ENCODE measurements at regions not wholly inside any gene's neighbourhood (a gene's known extent, or its start where the extent isn't known, plus 50 kb on each side); places are given as distances from the start of the nearest gene placed in this dataset.

DNA sequence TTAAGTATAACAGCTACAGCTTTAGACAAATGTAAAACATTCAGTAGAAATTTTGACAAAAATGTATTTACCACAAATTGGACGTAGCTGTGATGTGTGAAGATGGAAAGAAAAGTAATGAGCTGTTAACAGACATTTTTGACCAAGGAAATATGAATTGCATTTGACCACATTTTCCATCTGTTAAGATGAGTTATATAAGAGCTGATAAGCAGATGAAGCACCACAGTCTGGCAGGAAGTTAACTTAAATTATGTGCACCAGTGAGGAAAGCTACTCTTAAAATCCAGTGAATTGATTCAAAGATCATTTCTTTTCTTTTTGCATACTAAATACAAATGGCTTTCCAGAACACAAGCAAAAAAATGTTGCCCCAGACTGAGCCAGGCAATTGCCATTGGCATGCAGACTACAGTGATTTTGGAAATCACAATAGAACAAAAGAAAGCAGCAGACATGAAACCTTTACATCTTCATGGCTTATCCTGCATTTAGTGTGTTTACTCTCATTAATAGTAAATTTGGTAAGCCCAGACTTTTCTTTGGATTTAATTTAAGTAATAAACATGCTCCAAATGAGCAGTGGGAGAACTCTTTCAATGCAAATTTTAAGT lies 493.7 kb downstream of the TMX3 start:
- Histone ChIP-seq H3K36me3 (ENCODE audit: insufficient read depth, low read length) (no peaks in the 10 kb centered on the region), H3K27ac (ENCODE audit: low read depth, low read length) (no peak overlapping the region), H3K27me3 (ENCODE audit: insufficient read depth, low read length, poor library complexity, severe bottlenecking) (no peaks in the 10 kb centered on the region), H3K4me3 (ENCODE audit: low read length) (no peak overlapping the region), H3K9me3 (ENCODE audit: low read length) (no peaks in the 10 kb centered on the region), H3K4me1 (ENCODE audit: insufficient read depth, low read length) (no peaks in the 10 kb centered on the region)
- ChIA-PET CTCF (no interaction called here), POLR2A (no interaction called here)
- Mint-ChIP-seq H3K36me3 (no peaks in the 10 kb centered on the region), H3K4me3 (no peak overlapping the region), H3K27ac (no peak overlapping the region), H3K27me3 (no peaks in the 10 kb centered on the region), H3K9me3 (no peaks in the 10 kb centered on the region), H3K4me1 (no peaks in the 10 kb centered on the region)
- no peak for DNase-seq

DNA sequence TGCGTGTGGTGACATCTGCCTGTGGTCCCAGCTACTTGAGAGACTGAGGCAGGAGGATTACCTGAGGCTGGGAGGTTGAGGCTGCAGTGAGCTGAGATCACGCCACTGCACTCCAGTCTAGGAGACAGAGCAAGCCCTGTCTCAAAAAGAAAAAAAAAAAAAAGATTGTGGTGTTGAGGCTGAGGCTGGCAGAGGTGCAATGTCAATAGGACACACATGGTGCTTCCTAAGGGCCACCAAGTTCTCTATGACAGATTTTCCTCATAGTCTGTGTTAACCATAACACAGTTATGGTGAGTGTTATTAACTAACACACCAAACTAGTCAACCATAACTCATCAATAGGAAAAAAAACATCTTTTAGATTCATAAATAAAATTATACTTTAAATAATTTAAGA lies 494.4 kb downstream of the TMX3 start:
- no peaks in the 10 kb centered on the region for H3K36me3 ChIP-seq (ENCODE audit: insufficient read depth, low read length)
- DNase-seq = no peak
- POLR2A ChIA-PET = no interaction called here
- Mint-ChIP-seq H3K36me3 (no peaks in the 10 kb centered on the region), H3K27ac (no peak overlapping the region), H3K4me3 (no peak overlapping the region), H3K9me3 (no peaks in the 10 kb centered on the region), H3K27me3 (no peaks in the 10 kb centered on the region), H3K4me1 (no peaks in the 10 kb centered on the region)
- H3K27ac ChIP-seq (ENCODE audit: low read depth, low read length) = no peak overlapping the region
- H3K9me3 ChIP-seq (ENCODE audit: low read length) = no peaks in the 10 kb centered on the region
- H3K4me1 ChIP-seq (ENCODE audit: insufficient read depth, low read length) = no peaks in the 10 kb centered on the region
- no peaks in the 10 kb centered on the region for H3K27me3 ChIP-seq (ENCODE audit: insufficient read depth, low read length, poor library complexity, severe bottlenecking)
- no peak overlapping the region for H3K4me3 ChIP-seq (ENCODE audit: low read length)
- CTCF ChIA-PET = no interaction called here

DNA sequence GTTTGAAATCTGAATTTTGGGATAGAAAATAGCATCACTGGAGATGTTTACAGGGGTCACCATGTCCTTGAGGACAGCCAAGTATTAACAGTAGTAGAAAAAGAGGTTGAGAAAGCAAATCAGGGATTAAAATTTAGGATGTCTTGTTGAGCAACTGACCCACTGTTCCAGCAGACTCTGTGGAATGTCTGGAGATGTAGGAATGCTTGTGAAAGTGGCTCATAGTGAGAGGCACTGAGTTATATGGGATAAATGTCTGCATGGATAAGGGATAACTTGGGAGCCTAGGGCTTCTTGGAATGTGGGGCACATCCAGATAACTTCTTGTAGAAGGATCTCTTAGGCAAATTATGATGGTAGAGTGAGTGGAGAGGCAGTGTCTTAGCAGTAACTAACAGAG lies 495.0 kb downstream of the TMX3 start:
- no peak for DNase-seq
- Histone ChIP-seq H3K27me3 (ENCODE audit: insufficient read depth, low read length, poor library complexity, severe bottlenecking) (no peaks in the 10 kb centered on the region), H3K4me1 (ENCODE audit: insufficient read depth, low read length) (no peaks in the 10 kb centered on the region), H3K9me3 (ENCODE audit: low read length) (no peaks in the 10 kb centered on the region), H3K27ac (ENCODE audit: low read depth, low read length) (no peak overlapping the region), H3K4me3 (ENCODE audit: low read length) (no peak overlapping the region), H3K36me3 (ENCODE audit: insufficient read depth, low read length) (no peaks in the 10 kb centered on the region)
- Mint-ChIP-seq H3K36me3 (no peaks in the 10 kb centered on the region), H3K4me3 (no peak overlapping the region), H3K4me1 (no peaks in the 10 kb centered on the region), H3K27me3 (no peaks in the 10 kb centered on the region), H3K27ac (no peak overlapping the region), H3K9me3 (no peaks in the 10 kb centered on the region)
- ChIA-PET POLR2A (no interaction called here), CTCF (no interaction called here)

DNA sequence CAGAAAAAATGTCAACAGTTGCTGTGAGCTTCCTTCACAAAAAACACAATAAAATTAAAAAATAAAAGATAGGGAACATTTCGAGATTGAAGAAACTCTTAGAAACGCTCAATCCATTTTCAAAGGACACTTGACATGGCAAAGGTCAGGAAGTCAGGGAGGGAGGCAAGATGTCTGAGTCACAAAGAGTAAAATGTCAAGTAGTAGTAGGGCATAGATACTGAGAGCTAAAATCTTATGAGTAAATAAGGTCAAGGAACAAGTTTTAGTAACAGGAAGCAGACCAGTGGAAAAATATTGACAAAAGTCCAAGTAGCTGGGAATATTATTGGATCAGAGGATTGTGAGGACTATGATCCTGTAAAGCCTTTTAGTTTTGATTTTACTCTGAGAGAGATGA lies 495.6 kb downstream of the TMX3 start:
- Histone ChIP-seq H3K27ac (ENCODE audit: low read depth, low read length) (no peak overlapping the region), H3K4me3 (ENCODE audit: low read length) (no peak overlapping the region), H3K27me3 (ENCODE audit: insufficient read depth, low read length, poor library complexity, severe bottlenecking) (no peaks in the 10 kb centered on the region), H3K9me3 (ENCODE audit: low read length) (no peaks in the 10 kb centered on the region), H3K4me1 (ENCODE audit: insufficient read depth, low read length) (no peaks in the 10 kb centered on the region), H3K36me3 (ENCODE audit: insufficient read depth, low read length) (no peaks in the 10 kb centered on the region)
- Mint-ChIP-seq H3K27ac (peak overlapping the region in 1 of 8 donors; percentile 10), H3K36me3 (no peaks in the 10 kb centered on the region), H3K9me3 (no peaks in the 10 kb centered on the region), H3K4me3 (no peak overlapping the region), H3K4me1 (no peaks in the 10 kb centered on the region), H3K27me3 (no peaks in the 10 kb centered on the region)
- ChIA-PET POLR2A (no interaction called here), CTCF (interaction anchor here (0.7 kb wide), 1 partner anchor 1434 kb away, joined by 3 read pairs; no protein-coding TSS in a partner anchor)
- no peak for DNase-seq

DNA sequence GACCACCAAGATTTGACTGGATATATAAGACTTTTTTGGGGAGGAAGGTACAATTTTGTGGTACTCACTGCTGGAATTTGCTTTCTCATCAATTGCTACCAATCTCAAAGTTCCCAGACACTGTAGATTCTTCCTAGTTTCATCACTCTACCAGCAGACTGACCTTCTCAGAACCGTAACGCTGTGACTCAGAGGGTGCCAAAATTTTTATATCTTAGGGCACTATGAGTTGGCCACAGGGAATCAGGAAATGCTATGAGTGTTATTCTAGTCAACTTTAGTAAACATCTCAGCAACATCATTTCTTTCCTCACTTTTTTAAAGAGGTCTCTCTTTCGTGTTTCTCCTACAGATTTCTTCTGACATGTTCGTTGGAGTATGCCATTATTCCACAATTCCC lies 499.0 kb downstream of the TMX3 start:
- H3K9me3 ChIP-seq (ENCODE audit: low read length) = no peaks in the 10 kb centered on the region
- DNase-seq = no peak

DNA sequence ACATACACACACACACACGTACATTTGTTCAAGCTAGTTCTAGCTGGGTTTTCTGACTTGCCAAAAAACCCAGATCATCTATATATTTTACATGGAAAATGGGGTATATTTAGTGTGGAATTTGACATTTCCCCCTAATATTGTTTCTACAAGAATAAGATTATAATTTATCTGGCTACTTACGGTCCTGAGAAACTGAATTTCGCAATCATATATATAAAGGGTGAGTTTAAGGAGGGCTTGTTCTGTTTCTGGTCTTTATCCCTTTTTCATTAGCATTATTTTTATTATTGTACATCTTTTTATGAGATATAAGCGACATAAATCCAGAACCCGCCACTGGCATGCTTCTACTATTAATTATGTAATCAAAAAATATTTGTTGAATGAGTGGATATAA lies 528.9 kb downstream of the TMX3 start:
- Mint-ChIP-seq H3K36me3 (no peaks in the 10 kb centered on the region), H3K27me3 (no peaks in the 10 kb centered on the region), H3K9me3 (peaks cover 0 to 7% (median 0%) of the 10 kb centered on the region in 5 donors)

More for the DNA sequence above, 499.0 kb downstream of the TMX3 start:
- no peaks in the 10 kb centered on the region for H3K9me3 Mint-ChIP-seq
- POLR2A ChIA-PET = no interaction called here
- no peaks in the 10 kb centered on the region for H3K36me3 ChIP-seq (ENCODE audit: insufficient read depth, low read length)
- no peak overlapping the region for H3K4me3 Mint-ChIP-seq
- CTCF ChIA-PET = no interaction called here
- no peaks in the 10 kb centered on the region for H3K36me3 Mint-ChIP-seq
- H3K27me3 Mint-ChIP-seq = no peaks in the 10 kb centered on the region
- no peak overlapping the region for H3K27ac ChIP-seq (ENCODE audit: low read depth, low read length)
- H3K4me3 ChIP-seq (ENCODE audit: low read length) = no peak overlapping the region
- H3K4me1 Mint-ChIP-seq = no peaks in the 10 kb centered on the region
- no peak overlapping the region for H3K27ac Mint-ChIP-seq
- no peaks in the 10 kb centered on the region for H3K4me1 ChIP-seq (ENCODE audit: insufficient read depth, low read length)
- H3K27me3 ChIP-seq (ENCODE audit: insufficient read depth, low read length, poor library complexity, severe bottlenecking) = no peaks in the 10 kb centered on the region

DNA sequence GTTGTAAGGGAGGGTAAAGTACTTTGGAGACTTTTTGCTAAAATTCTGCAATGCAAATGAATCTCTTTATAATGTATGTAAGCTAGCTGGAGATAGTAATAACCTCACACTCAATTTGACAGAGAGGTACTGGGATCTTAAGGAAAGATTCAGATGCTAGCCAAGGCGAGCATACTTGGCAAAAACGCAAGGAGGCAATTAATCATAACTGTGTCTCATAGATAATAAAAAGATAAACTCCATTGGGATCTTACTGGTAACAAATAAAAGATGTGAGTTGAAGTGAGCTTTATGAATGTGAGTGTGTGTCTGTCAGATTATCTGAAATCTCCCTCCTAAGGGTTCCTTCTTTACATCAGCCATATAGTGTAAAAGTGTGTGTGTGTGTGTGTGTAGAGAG lies 533.0 kb downstream of the TMX3 start:
- no peaks in the 10 kb centered on the region for H3K4me1 Mint-ChIP-seq
- H3K27ac Mint-ChIP-seq = no peak overlapping the region
- CTCF ChIA-PET = no interaction called here
- H3K36me3 ChIP-seq (ENCODE audit: insufficient read depth, low read length) = no peaks in the 10 kb centered on the region
- no peaks in the 10 kb centered on the region for H3K4me1 ChIP-seq (ENCODE audit: insufficient read depth, low read length)
- no peak for DNase-seq
- no peaks in the 10 kb centered on the region for H3K27me3 Mint-ChIP-seq
- H3K27me3 ChIP-seq (ENCODE audit: insufficient read depth, low read length, poor library complexity, severe bottlenecking) = no peaks in the 10 kb centered on the region
- no peaks in the 10 kb centered on the region for H3K36me3 Mint-ChIP-seq
- H3K9me3 Mint-ChIP-seq = peaks cover 0 to 7% (median 0%) of the 10 kb centered on the region in 5 donors
- no peaks in the 10 kb centered on the region for H3K9me3 ChIP-seq (ENCODE audit: low read length)
- POLR2A ChIA-PET = no interaction called here
- no peak overlapping the region for H3K4me3 ChIP-seq (ENCODE audit: low read length)
- H3K27ac ChIP-seq (ENCODE audit: low read depth, low read length) = no peak overlapping the region
- no peak overlapping the region for H3K4me3 Mint-ChIP-seq

More for the DNA sequence above, 528.9 kb downstream of the TMX3 start:
- DNase-seq = no peak
- H3K27ac ChIP-seq (ENCODE audit: low read depth, low read length) = no peak overlapping the region
- no peak overlapping the region for H3K27ac Mint-ChIP-seq
- no peaks in the 10 kb centered on the region for H3K36me3 ChIP-seq (ENCODE audit: insufficient read depth, low read length)
- ChIA-PET POLR2A (no interaction called here), CTCF (no interaction called here)
- H3K27me3 ChIP-seq (ENCODE audit: insufficient read depth, low read length, poor library complexity, severe bottlenecking) = no peaks in the 10 kb centered on the region
- no peak overlapping the region for H3K4me3 ChIP-seq (ENCODE audit: low read length)
- no peaks in the 10 kb centered on the region for H3K4me1 ChIP-seq (ENCODE audit: insufficient read depth, low read length)
- no peaks in the 10 kb centered on the region for H3K4me1 Mint-ChIP-seq
- no peak overlapping the region for H3K4me3 Mint-ChIP-seq
- no peaks in the 10 kb centered on the region for H3K9me3 ChIP-seq (ENCODE audit: low read length)

DNA sequence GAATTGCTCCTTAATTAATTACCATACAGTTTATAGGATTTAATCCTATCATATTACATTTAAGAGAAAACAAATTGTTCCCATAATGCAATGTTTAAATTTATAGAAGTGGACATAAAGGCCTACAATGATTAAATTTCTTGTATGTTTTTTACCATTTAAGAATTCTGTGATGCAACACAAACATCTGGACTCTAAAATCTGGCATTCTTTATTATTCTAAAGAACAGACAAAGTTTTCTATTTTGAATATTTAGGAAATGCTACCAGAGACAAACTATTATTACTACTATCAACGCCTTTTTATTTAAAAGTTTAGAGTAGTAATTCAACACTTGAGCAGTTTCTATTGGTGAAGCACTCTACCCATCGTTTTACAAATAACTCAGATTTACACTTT lies 535.1 kb downstream of the TMX3 start:
- Mint-ChIP-seq H3K4me3 (no peak overlapping the region), H3K9me3 (peaks cover 0 to 7% (median 0%) of the 10 kb centered on the region in 5 donors), H3K4me1 (no peaks in the 10 kb centered on the region), H3K27me3 (no peaks in the 10 kb centered on the region), H3K36me3 (no peaks in the 10 kb centered on the region), H3K27ac (no peak overlapping the region)
- ChIA-PET CTCF (no interaction called here), POLR2A (no interaction called here)
- Histone ChIP-seq H3K27ac (ENCODE audit: low read depth, low read length) (no peak overlapping the region), H3K27me3 (ENCODE audit: insufficient read depth, low read length, poor library complexity, severe bottlenecking) (no peaks in the 10 kb centered on the region), H3K4me3 (ENCODE audit: low read length) (no peak overlapping the region), H3K36me3 (ENCODE audit: insufficient read depth, low read length) (no peaks in the 10 kb centered on the region), H3K4me1 (ENCODE audit: insufficient read depth, low read length) (no peaks in the 10 kb centered on the region), H3K9me3 (ENCODE audit: low read length) (no peaks in the 10 kb centered on the region)
- DNase-seq = no peak

DNA sequence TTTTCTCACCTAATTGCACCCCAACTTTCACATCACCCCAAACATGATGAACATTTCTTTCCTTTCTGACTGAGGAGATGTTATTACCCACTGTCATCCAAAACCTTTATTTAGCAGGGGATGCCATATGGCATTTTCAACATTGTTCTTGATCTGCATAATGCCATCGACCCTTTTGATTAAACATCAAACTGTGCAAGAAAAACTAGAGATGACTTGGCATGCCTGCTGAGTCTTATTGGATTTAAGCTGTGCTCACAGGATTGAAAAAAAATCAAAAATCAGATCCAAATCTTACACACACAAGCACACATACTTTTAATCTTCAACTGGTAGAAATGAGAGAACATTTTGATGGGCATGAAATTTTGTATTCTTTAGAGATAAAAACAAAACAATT lies 536.0 kb downstream of the TMX3 start:
- no peak for DNase-seq
- CTCF ChIA-PET = no interaction called here
- POLR2A ChIA-PET = no interaction called here
- Histone ChIP-seq H3K27ac (ENCODE audit: low read depth, low read length) (no peak overlapping the region), H3K27me3 (ENCODE audit: insufficient read depth, low read length, poor library complexity, severe bottlenecking) (no peaks in the 10 kb centered on the region), H3K36me3 (ENCODE audit: insufficient read depth, low read length) (no peaks in the 10 kb centered on the region), H3K4me3 (ENCODE audit: low read length) (no peak overlapping the region), H3K9me3 (ENCODE audit: low read length) (no peaks in the 10 kb centered on the region), H3K4me1 (ENCODE audit: insufficient read depth, low read length) (no peaks in the 10 kb centered on the region)
- Mint-ChIP-seq H3K27ac (no peak overlapping the region), H3K4me1 (no peaks in the 10 kb centered on the region), H3K27me3 (no peaks in the 10 kb centered on the region), H3K36me3 (no peaks in the 10 kb centered on the region), H3K9me3 (peaks cover 0 to 12% (median 0%) of the 10 kb centered on the region in 5 donors), H3K4me3 (no peak overlapping the region)

Data from CD8-positive, alpha-beta memory T cell (primary cell).